ENCODE measurements at regions not wholly inside any gene's neighbourhood (a gene's known extent, or its start where the extent isn't known, plus 50 kb on each side); places are given as distances from the start of the nearest gene placed in this dataset.

- Histone ChIP-seq H3K27ac (no peak overlapping the region), H3K4me1 (ENCODE audit: insufficient read depth) (no peaks in the 10 kb centered on the region), H3K4me3 (no peak overlapping the region), H3K9me3 (no peaks in the 10 kb centered on the region), H3K27me3 (no peaks in the 10 kb centered on the region), H3K36me3 (no peaks in the 10 kb centered on the region)
- peak; percentile 39 to 64 (median 60) for DNase-seq
- peak; percentile 53 to 77 (median 57) for TF ChIP-seq CTCF (IDR thresholded peaks at IDR 0.05)
- TF ChIP-seq EP300 (IDR thresholded peaks at IDR 0.05): no peak
- WGBS, 3 donors: 27 to 29% (median 28%) methylated on average over 6 of the region's 6 CpGs
- intact Hi-C loops (cut with DNase I): no loop called here
Measured at GRCh38 chr3:20340324-20340928, 154.4 kb upstream of the SGO1 start.

GRCh38 chr3:20336572-20336971 is 150.6 kb upstream of the SGO1 start:
- Histone ChIP-seq H3K27me3 (no peaks in the 10 kb centered on the region), H3K27ac (no peak overlapping the region), H3K36me3 (no peaks in the 10 kb centered on the region), H3K9me3 (no peaks in the 10 kb centered on the region), H3K4me1 (ENCODE audit: insufficient read depth) (no peaks in the 10 kb centered on the region), H3K4me3 (no peak overlapping the region)
- DNase-seq: no peak
- no peak for TF ChIP-seq POLR2A (IDR thresholded peaks at IDR 0.05)
- TF ChIP-seq EP300 (IDR thresholded peaks at IDR 0.05): no peak
- no peak for TF ChIP-seq CTCF (IDR thresholded peaks at IDR 0.05)
- intact Hi-C loops (cut with DNase I): loop anchor here in 1 of 4 donors (10.0 kb wide), 1 partner anchor 1148 kb away; no protein-coding TSS in a partner anchor

DNA sequence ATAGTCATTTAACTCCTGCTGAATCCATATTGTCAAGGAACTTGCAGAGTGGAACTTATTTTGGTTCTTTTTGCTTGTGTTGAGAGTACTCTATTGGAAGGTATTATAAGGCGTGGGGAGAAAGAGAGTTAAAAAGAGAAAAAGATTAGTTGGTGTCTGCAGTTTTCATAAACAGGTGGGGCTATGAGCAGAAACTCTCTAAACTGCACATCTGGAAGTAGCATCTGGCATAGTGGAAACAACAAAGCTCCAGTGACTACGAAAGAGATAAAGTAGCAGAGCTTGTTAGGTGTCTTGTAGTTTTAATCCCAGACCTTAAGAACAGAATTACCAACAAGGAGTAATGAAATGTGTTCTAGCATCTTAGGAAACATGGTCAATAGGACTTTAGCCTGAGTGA is 148.8 kb upstream of the SGO1 start:
- H3K27me3 ChIP-seq: no peaks in the 10 kb centered on the region
- intact Hi-C loops (cut with DNase I): loop anchor here in 1 of 4 donors (10.0 kb wide), 1 partner anchor 1150 kb away; no protein-coding TSS in a partner anchor
- no peaks in the 10 kb centered on the region for H3K36me3 ChIP-seq
- DNase-seq: no peak
- 85 to 90% (median 88%) methylated on average over 2 of the region's 2 CpGs for WGBS, 3 donors
- H3K9me3 ChIP-seq: no peaks in the 10 kb centered on the region
- no peak overlapping the region for H3K27ac ChIP-seq
- H3K4me1 ChIP-seq (ENCODE audit: insufficient read depth): no peaks in the 10 kb centered on the region
- TF ChIP-seq CTCF (IDR thresholded peaks at IDR 0.05): no peak
- TF ChIP-seq POLR2A (IDR thresholded peaks at IDR 0.05): no peak
- no peak overlapping the region for H3K4me3 ChIP-seq

GRCh38 chr3:20327889-20328288 is 141.9 kb upstream of the SGO1 start:
- 96 to 100% (median 97%) methylated on average over 1 of the region's 1 CpG for WGBS, 3 donors
- no peak for TF ChIP-seq POLR2A (IDR thresholded peaks at IDR 0.05)
- no peak for TF ChIP-seq CTCF (IDR thresholded peaks at IDR 0.05)
- no peak for TF ChIP-seq EP300 (IDR thresholded peaks at IDR 0.05)
- intact Hi-C loops (cut with DNase I): no loop called here
- H3K4me3 ChIP-seq: no peak overlapping the region
- no peaks in the 10 kb centered on the region for H3K9me3 ChIP-seq
- H3K27ac ChIP-seq: no peak overlapping the region
- no peak for DNase-seq
- H3K4me1 ChIP-seq (ENCODE audit: insufficient read depth): no peaks in the 10 kb centered on the region
- H3K36me3 ChIP-seq: no peaks in the 10 kb centered on the region
- H3K27me3 ChIP-seq: no peaks in the 10 kb centered on the region
